Progenitor cell of endocrine pancreas (in vitro differentiated cells): ENCODE measurements at regions not wholly inside any gene's neighbourhood (a gene's known extent, or its start where the extent isn't known, plus 50 kb on each side); places are given as distances from the start of the nearest gene placed in this dataset.

Experiments
- DNase-seq: peaks from one replicate; pipeline ENCODE4 v3.0.0; 2021; ENCODE audit warnings: low spot score; ENCODE audit not compliant: unreplicated experiment
- H3K27ac Mint-ChIP-seq: 2 replicates; pipeline ENCODE4 v1.8.0; 2021; ENCODE audit warnings: mild to moderate bottlenecking, moderate library complexity, mixed read lengths
- H3K27me3 Mint-ChIP-seq: 2 replicates; pipeline ENCODE4 v1.8.0; 2021; ENCODE audit warnings: mixed read lengths
- H3K36me3 Mint-ChIP-seq: 2 replicates; pipeline ENCODE4 v1.8.0; 2022; ENCODE audit warnings: mixed read lengths; ENCODE audit not compliant: insufficient read depth
- H3K4me1 Mint-ChIP-seq: 2 replicates; pipeline ENCODE4 v1.8.0; 2021; ENCODE audit warnings: low read depth, mixed read lengths
- H3K4me3 Mint-ChIP-seq: 2 replicates; pipeline ENCODE4 v1.8.0; 2021; ENCODE audit warnings: low read depth, mild to moderate bottlenecking, moderate library complexity, mixed read lengths
- H3K9me3 Mint-ChIP-seq: 2 replicates; pipeline ENCODE4 v1.8.0; 2021; ENCODE audit warnings: low read depth, mixed read lengths
- CTCF ChIP-seq: fragments of 200-600 bp; sonication (generic); IDR thresholded peaks from one replicate; pipeline ENCODE4 v1.5.0; 2021; ENCODE audit warnings: antibody characterized with exemption, mild to moderate bottlenecking; ENCODE audit not compliant: unreplicated experiment

GRCh38 chr6:75546381-75546780 lies 52.8 kb upstream of the FILIP1 start:
- Mint-ChIP-seq H3K4me1 (no peaks in the 10 kb centered on the region), H3K9me3 (peaks cover 1% of the 10 kb centered on the region), H3K4me3 (no peak overlapping the region), H3K36me3 (no peaks in the 10 kb centered on the region), H3K27me3 (no peaks in the 10 kb centered on the region), H3K27ac (no peak overlapping the region)
- no peak for TF ChIP-seq CTCF
- no peak for DNase-seq

DNA sequence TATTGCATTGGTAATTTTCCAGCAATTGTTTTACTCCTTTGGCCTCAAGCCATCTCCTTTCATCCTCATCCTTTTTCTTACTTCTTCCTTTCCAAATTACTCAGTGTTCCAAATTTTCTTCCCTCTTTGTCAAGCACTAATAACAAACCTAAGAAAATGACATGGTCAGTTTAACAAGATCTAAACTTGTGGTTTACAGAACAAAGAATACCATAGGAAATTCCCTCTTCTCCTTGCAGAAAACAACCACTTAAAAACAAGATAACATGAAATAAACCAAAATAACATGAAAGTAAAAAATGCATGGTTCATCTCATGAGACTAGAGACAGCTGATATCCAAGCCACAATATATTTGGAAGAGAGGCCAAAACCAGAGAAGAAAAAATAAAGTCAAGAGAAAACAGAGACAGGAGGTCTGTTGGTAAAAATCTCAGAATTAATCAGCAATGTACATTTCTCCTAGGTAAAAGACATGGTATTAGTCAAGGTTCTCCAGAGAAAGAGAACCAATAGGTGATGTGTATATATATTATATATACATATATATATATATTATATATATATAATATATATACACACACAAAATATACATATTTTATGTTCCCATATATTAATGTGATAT lies 51.0 kb upstream of the SENP6 start:
- Mint-ChIP-seq H3K4me3 (no peak overlapping the region), H3K27me3 (no peaks in the 10 kb centered on the region), H3K36me3 (no peaks in the 10 kb centered on the region), H3K27ac (peak overlapping the region; percentile 56), H3K4me1 (no peaks in the 10 kb centered on the region), H3K9me3 (peaks cover 5% of the 10 kb centered on the region)
- no peak for TF ChIP-seq CTCF
- no peak for DNase-seq

- Mint-ChIP-seq H3K36me3 (no peaks in the 10 kb centered on the region), H3K9me3 (peaks cover 5% of the 10 kb centered on the region), H3K4me3 (no peak overlapping the region), H3K27ac (no peak overlapping the region), H3K4me1 (peaks cover 3% of the 10 kb centered on the region), H3K27me3 (no peaks in the 10 kb centered on the region)
- no peak for DNase-seq
- no peak for TF ChIP-seq CTCF
These were observed 50.2 kb upstream of the SENP6 start for GRCh38 chr6:75551367-75551952.
